GM18511 (cell line): ENCODE measurements at regions not wholly inside any gene's neighbourhood (a gene's known extent, or its start where the extent isn't known, plus 50 kb on each side); places are given as distances from the start of the nearest gene placed in this dataset.

ENCODE experiments used
- ATAC-seq: cut with Tn5 transposase; IDR thresholded peaks from one replicate; pipeline ENCODE4 v1.9.1; 2021; ENCODE audit warnings: mild to moderate bottlenecking, moderate library complexity; ENCODE audit not compliant: unreplicated experiment

- ATAC-seq, result no peak
These were observed 349.9 kb downstream of the TRIB2 start for GRCh38 chr2:13066676-13067075.

DNA sequence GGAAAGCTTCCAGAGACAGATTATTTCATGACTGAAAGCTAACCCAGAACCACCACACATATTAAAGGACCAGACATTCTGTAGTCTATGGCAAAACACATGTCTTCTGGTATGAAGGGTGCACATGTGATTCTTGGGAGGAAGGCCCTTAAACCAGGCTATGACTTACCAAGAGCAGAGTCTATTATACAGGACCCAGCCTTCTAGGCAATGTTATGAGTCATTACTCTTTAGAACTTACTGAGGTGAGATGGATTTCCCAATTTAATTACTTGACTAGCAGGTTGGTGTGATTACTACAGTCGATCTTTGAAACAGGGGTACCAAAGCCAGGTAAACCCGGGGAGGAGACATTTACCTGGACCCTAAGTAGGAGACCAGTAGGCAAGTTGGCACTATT lies 350.8 kb downstream of the TRIB2 start:
- no peak for ATAC-seq

DNA sequence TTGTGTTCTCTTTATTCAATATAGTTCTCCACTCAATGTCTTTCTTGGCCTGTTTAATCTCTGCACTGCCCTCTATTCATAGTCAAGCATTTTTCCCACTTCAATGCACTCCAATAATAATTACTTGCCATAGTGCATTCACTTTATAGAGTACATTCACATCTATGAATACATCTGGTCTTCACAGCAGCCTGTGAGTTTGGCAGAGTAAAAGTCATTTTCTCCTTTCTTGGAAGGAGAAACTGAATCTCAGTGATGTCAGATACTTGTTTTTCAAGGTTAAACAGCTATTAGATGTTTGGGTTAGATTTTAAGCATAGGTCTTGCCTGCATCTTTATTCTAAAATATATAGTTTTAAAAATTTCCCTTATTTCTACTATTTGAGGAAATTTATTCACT lies 373.2 kb downstream of the TRIB2 start:
- no peak for ATAC-seq

- no peak for ATAC-seq
These were observed 374.7 kb downstream of the TRIB2 start for GRCh38 chr2:13091455-13091854.

DNA sequence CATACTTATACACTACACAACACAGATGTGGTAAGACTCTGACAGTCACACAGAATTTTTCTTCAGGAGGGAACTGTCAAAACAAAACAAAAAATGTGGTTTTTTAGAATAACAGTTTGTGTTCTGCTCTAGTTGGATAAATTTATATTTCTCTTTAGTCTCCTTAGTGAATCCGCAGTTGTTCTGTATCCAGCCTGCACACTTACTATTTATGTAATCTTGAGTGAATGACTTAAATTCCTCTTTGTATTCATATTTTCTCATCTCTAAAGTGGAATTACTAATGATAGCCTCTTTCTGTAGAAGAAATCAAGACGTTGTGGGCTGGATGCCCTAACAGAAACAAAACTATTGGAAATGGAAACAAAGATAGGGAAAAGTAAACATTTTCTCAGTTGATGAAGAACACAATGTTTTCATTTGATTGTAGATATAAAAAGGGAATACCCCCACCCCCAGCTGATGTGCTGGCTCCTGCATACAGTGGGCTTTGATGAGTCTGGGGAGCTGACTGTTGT lies 375.2 kb downstream of the TRIB2 start:
- ATAC-seq, result no peak

DNA sequence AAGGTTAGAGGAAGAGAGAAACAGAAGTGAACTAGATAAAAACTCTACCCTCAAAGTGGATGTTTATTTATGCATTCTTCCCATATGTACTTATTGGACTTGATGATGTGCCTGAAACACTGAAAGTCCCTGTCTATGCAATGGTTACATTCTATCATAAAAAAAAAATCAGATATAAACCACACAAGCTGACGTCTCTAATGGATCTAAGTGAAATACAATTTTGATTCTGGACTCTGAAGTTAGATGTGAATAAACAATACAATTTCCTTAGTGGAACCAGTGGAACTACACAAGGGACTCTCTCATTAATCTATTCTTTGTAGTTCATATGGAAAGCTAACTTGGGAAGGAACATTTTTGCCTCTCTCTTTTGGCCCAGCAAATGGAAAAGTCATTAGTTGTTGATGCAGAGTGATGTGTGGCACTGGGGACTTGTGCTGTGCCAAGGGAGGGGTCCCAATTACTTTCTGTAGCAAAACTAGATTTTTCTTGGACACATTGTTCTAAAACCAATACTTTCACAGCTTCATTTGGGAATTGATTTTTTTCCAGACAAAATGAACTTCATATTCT lies 376.8 kb downstream of the TRIB2 start:
- no peak for ATAC-seq

GRCh38 chr2:13102397-13103063 lies 385.8 kb downstream of the TRIB2 start:
- ATAC-seq, result no peak

- ATAC-seq, result no peak
These were observed 386.4 kb downstream of the TRIB2 start for GRCh38 chr2:13103151-13103550.

DNA sequence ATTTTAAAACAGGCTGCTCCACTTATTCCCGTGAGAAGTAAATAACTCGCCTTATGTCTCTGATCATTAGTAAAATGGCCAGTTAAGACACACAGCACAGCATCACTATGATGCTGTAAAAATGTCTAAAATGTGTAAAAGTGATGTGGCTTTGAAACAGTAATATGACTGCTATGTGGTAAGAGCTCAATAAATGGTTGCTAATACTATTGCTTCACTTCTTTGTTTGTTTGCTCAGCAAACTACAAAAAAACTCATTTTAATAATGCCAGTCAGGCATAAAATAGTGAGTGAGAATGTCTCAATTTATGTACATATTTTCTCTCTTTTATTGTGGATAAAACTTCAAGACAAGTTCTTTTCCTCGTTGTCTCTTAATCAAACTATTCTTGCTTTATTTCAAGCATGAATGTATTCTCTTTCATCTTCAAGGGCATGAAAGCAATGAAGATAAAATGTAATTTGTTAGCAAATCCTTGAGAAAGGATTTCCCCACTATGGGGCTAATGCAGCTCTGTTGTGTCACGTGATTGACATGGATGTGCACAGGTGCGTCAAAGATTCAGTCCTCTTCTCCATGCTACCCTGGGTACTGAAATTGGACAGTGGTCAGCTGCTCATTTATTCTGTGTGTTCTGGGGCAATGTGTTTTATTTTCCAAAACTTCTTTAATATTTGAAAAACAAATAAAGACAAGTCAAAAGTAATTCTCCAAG lies 387.2 kb downstream of the TRIB2 start:
- no peak for ATAC-seq

DNA sequence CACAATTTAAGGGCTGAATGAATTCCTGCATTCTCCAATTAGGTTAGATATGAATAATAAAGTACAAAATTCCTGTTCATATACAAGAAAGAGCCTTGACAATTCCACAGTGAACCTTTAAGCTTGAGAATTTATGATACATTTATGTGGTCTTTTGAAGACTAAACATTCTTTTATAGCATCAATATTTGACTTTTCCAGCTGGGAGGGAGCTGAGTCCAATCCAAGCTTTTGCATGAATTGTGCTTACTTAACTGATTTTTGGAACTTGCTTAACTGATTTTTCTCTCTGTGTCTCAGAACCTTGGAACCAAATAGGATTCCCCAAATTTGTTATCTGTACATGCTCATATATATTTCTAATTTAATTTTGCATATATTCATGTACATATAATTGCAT lies 388.0 kb downstream of the TRIB2 start:
- ATAC-seq, result no peak

DNA sequence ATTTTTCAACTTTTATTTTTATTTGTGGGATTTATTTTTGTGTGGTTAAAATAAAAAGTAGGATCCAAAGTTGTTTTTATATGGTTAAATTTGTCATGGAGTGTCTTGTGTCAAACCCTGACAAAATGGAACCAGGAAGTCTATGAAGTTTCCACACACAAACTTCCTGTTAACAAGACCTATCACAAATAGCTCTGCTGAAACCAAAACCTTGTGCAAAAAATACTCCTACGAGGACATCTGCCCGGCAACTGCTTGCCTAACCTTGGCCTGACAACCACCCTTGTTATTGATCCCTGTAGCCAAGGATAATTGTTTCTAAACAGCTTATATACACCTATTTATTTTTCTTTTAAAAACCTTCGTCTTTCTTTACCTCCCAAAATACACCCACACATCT lies 389.6 kb downstream of the TRIB2 start:
- peak; percentile 66 for ATAC-seq

- ATAC-seq, result no peak
These were observed 392.8 kb downstream of the TRIB2 start for GRCh38 chr2:13109516-13109915.

DNA sequence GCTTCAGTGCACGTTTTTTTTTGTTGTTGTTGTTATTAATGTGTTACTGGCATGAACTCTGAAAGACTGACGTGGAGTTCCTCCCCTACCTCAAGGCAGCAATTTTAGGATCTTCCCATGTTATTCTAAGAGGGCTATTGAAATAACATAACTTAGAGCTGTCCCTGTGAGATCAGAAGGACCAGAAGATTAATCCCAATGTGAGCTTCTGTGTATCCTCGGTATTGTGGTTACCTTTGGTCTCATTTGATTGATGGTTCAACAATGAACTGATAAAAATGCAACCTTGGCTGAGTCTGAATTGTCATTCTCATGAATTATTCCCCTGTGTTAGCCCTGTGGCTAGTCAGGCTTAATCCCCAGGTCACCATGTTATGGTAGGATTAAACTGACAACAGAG lies 394.1 kb downstream of the TRIB2 start:
- no peak for ATAC-seq

GRCh38 chr2:13113002-13113401 lies 396.3 kb downstream of the TRIB2 start:
- ATAC-seq, result no peak

DNA sequence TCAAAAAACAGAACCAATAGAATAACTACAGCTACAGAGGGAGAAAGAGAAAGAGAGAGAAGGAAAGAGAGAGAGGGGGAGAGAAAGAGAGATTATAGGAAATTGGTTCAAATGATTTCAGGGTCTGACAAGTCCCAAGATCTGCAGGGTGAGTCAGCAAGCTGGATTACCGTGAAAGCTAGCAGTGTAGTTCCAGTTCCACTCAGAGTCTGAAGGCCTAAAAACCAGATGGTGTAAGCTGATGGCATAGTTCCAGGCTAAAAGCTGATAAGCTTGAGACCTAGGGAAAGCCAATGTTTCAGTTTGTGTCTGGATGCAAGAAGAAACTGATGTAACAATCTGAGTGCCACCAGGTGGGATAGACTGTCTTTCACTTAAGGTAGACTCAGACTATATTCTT lies 397.7 kb downstream of the TRIB2 start:
- no peak for ATAC-seq

DNA sequence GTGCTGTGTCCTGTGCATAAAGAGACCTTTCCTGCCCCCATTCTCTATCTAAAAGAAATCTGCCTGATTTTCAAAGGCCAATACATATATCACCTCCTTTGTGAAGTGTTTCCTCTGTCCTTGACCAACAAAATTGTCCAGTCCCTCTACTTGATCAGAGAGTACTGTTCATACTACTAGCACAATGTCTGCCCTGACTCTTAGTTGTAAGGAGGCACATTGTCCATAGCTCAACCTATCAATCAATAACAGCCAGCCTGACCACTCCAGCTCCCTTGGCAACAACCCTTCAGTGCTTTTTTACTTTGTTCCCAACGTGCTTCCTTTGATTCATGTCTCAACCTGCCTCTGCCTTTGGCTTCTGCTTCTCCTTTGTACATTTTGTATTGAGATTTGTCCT lies 398.9 kb downstream of the TRIB2 start:
- ATAC-seq, result no peak

DNA sequence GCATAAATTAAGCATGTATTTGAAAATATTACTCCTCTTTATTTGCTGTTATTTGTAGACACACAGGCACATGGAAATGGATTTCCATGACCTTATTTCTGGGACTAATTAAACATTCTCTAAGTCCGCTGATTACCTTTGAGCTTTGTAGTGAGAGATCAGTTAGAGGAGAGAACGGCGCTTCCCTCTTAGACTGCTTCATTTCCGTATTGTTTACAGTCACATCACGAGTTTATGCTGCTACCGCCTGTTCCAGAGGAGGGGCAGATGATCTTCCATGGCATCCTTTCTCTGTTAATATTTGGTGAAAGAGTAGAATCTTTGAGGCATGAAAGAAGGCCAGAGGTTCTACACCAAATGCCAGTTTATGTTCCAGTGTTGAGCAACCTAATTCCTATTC lies 404.4 kb downstream of the TRIB2 start:
- no peak for ATAC-seq

- no peak for ATAC-seq
These were observed 411.4 kb downstream of the TRIB2 start for GRCh38 chr2:13128139-13128538.

GRCh38 chr2:13135369-13135768 lies 418.6 kb downstream of the TRIB2 start:
- ATAC-seq, result no peak

DNA sequence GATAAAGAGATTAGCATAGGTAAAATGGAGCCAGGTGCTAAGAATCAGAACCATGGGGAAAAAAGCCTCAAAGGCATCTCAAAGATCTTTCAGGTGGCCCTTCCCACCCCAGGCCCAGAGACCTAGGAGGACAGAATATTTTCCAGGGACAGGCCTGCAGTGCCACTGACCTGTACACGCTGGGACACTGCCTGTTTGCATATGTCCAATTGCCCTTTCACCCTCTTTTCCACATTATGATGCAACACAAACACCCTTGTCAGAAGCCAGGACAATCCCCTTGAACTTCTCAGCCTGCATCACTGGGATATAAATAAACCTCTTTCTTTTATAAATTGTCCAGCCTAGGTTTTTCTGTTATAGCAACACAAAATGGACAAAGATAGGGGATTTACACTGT lies 419.1 kb downstream of the TRIB2 start:
- ATAC-seq, result no peak

GRCh38 chr2:13137679-13138078 lies 420.9 kb downstream of the TRIB2 start:
- ATAC-seq, result no peak

GRCh38 chr2:13141315-13141714 lies 424.6 kb downstream of the TRIB2 start:
- no peak for ATAC-seq
